ENCODE measurements at regions not wholly inside any gene's neighbourhood (a gene's known extent, or its start where the extent isn't known, plus 50 kb on each side); places are given as distances from the start of the nearest gene placed in this dataset.
"Not testable (repeated sequence)": the region's sequence is repeated elsewhere in the genome, so short reads cannot be mapped to it uniquely, and the experiment has no call there.

DNA sequence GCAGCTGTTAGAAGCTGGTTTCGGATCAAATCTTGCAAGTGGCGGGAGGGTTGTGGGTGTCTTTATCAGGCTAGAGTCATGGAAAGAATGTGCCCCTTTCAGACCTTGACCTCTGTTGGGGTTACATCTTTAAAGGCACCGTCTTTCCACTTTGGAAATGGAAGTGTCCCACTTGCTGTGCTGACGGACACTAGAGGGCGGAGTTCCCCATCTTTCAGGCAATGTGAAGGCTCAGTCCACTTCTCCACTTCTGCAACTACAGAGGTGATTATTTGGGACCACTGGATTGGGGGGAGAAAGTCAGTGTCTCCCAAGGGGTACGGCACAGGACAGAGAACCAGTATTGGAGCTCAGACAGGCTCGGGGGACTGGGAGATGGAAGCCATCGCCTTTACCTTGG is 3990.7 kb upstream of the TPTE start:
- H3K27me3 ChIP-seq (ENCODE audit: control insufficient read depth, insufficient read depth); intact Hi-C loops (cut with DNase I); DNase-seq; H3K4me3 ChIP-seq (ENCODE audit: low read length); H3K9me3 ChIP-seq (ENCODE audit: control insufficient read depth, low read length); H3K27ac ChIP-seq (ENCODE audit: low read length); H3K4me1 ChIP-seq (ENCODE audit: control insufficient read depth, insufficient read depth, low read length): not testable (repeated sequence)
- 0% methylated on average over 2 of the region's 8 CpGs for WGBS
- peak; percentile 47 to 83 for ATAC-seq

GRCh38 chr21:6533261-6533660 is 3988.1 kb upstream of the TPTE start:
- H3K27me3 ChIP-seq (ENCODE audit: control insufficient read depth, insufficient read depth); H3K4me1 ChIP-seq (ENCODE audit: control insufficient read depth, insufficient read depth, low read length); H3K4me3 ChIP-seq (ENCODE audit: low read length); intact Hi-C loops (cut with DNase I); H3K27ac ChIP-seq (ENCODE audit: low read length); ATAC-seq; H3K9me3 ChIP-seq (ENCODE audit: control insufficient read depth, low read length); DNase-seq: not testable (repeated sequence)
- 54% methylated on average over 2 of the region's 25 CpGs for WGBS

DNA sequence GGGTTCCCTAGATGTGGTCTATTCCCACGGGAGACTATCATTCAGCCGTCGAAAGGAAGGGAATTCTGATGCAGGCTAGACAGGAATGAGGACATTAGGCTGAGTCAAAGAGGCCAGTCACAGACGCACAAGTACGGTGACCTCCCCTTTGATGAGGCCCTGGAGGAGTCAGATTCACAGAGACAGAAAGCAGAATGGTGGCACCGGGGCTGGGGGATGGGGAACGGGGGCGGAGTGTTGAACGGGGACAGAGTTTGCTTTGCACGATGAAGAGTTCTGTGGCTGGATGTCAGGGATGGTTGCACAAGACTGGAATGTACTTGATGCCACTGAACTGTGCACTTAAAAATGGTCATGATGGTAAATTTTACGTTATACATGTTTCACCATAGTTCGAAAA is 3983.1 kb upstream of the TPTE start:
- ATAC-seq; H3K4me3 ChIP-seq (ENCODE audit: low read length); H3K27me3 ChIP-seq (ENCODE audit: control insufficient read depth, insufficient read depth); H3K27ac ChIP-seq (ENCODE audit: low read length); H3K9me3 ChIP-seq (ENCODE audit: control insufficient read depth, low read length); H3K4me1 ChIP-seq (ENCODE audit: control insufficient read depth, insufficient read depth, low read length); intact Hi-C loops (cut with DNase I); DNase-seq: not testable (repeated sequence)
- no CpG with 5 or more reads among the region's 12 CpGs for WGBS

DNA sequence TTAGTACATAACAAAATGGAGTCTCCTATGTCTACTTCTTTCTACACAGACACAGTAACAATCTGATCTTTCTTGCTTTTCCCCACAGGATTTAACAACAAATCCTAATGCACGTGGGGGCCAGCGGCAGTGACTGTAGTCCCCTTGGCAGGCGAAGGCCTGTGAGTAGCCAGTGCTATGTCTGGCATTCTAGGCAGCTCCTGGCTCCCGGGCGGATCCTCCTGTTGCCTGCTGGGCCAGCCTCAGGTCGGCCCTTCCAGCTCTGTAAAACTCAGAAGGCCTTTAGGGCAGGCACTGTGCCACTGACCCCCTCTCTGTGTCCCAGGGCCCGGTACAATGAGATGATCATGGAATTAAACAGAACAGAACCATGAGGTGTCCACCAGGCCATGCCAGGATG is 3981.7 kb upstream of the TPTE start:
- DNase-seq; H3K4me3 ChIP-seq (ENCODE audit: low read length); H3K4me1 ChIP-seq (ENCODE audit: control insufficient read depth, insufficient read depth, low read length); H3K27ac ChIP-seq (ENCODE audit: low read length); H3K9me3 ChIP-seq (ENCODE audit: control insufficient read depth, low read length); intact Hi-C loops (cut with DNase I); H3K27me3 ChIP-seq (ENCODE audit: control insufficient read depth, insufficient read depth); ATAC-seq: not testable (repeated sequence)
- WGBS: no CpG with 5 or more reads among the region's 7 CpGs

- H3K4me3 ChIP-seq (ENCODE audit: low read length); H3K4me1 ChIP-seq (ENCODE audit: control insufficient read depth, insufficient read depth, low read length); H3K27ac ChIP-seq (ENCODE audit: low read length); intact Hi-C loops (cut with DNase I); H3K9me3 ChIP-seq (ENCODE audit: control insufficient read depth, low read length); DNase-seq; ATAC-seq; H3K27me3 ChIP-seq (ENCODE audit: control insufficient read depth, insufficient read depth): not testable (repeated sequence)
- WGBS: no CpG with 5 or more reads among the region's 11 CpGs
These were observed 3980.3 kb upstream of the TPTE start for GRCh38 chr21:6541036-6541435.

DNA sequence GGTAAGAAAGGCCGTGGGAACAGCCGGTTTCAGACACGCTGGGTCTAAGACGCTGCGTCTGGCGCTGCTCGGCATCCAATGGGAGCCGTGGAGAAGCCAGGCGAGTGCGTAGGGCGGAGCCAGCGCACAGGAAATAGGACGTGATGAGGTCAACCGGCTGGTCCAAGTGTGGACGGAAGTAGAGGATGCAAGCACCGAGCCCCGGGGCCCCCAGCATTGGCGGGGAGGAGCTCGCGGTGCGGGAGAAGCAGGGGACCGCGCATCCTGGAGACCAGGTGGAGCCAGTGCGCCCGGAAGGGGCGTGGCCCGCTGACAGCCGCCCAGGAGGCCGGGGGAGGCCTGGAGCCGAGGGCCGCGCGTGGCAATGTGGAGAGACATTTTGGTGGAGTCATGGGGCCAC is 3976.1 kb upstream of the TPTE start:
- ATAC-seq: not testable (repeated sequence)

DNA sequence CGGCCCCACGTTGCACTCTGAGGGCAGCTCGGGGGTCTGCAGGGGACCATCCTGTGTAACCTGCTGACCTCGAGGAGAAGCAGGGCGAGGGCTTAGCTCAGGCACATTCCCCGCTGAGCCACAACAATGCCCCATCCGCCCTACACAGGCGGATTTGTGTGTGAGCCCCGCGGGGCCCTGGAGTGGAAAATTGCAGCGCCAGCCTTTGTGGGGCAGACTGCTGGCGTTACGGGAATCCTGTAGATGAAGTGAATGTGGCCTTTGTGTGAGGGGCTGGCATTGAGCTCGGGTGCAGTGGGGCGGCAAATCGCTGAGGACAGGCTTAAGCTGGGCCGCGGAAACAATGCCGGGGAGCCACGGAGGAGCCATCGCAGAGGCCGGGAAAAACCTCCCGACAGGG is 3970.3 kb upstream of the TPTE start:
- H3K4me3 ChIP-seq (ENCODE audit: low read length); H3K9me3 ChIP-seq (ENCODE audit: control insufficient read depth, low read length); H3K27ac ChIP-seq (ENCODE audit: low read length); H3K4me1 ChIP-seq (ENCODE audit: control insufficient read depth, insufficient read depth, low read length); H3K27me3 ChIP-seq (ENCODE audit: control insufficient read depth, insufficient read depth); DNase-seq; ATAC-seq; intact Hi-C loops (cut with DNase I): not testable (repeated sequence)
- WGBS: no CpG with 5 or more reads among the region's 23 CpGs

More for the DNA sequence above, 3976.1 kb upstream of the TPTE start:
- H3K27ac ChIP-seq (ENCODE audit: low read length); H3K4me1 ChIP-seq (ENCODE audit: control insufficient read depth, insufficient read depth, low read length); H3K27me3 ChIP-seq (ENCODE audit: control insufficient read depth, insufficient read depth); H3K4me3 ChIP-seq (ENCODE audit: low read length); DNase-seq; H3K9me3 ChIP-seq (ENCODE audit: control insufficient read depth, low read length); intact Hi-C loops (cut with DNase I): not testable (repeated sequence)
- no CpG with 5 or more reads among the region's 33 CpGs for WGBS

DNA sequence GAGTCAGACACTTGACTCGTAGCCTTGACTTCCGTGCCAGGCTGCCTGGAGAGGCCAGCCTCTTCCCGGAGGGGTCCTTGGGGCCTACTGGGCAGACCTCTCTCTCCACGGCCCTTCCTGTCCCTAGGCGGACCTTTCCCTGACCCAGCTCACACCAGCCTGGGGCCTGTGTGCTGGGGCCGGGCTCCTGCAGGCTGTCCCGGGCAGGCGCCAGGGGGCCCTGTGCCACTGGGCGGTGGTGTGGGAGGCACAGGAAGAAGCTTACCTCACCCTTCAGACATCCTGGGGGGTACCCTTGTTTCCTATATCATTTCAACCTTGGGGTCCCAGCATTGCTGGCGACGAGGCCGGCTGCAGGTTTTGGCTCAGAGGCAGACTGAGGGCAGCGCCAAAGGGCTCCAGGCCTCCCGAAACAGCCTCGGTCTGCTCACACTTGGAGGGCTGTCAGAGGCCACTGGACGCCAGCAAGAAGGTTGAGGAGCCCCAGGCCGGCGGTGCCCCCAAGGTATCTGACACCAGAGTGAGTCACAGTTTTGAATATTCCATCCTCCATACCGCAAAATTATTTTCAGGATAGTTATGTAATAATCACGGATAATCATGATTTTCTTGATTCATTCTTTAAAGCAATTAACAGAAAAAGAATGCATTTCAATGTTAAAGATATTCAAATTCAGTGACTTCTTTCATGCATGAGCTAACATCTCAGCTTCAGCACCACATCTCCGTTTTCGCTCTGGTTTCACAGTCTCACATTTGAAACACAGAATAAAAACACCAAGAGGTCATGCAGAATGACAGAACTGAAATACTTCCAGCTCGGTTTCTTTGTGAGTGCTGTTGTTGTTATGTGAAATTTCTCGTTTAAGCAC is 3967.6 kb upstream of the TPTE start:
- H3K27ac ChIP-seq (ENCODE audit: low read length); DNase-seq; H3K9me3 ChIP-seq (ENCODE audit: control insufficient read depth, low read length); H3K4me3 ChIP-seq (ENCODE audit: low read length); H3K4me1 ChIP-seq (ENCODE audit: control insufficient read depth, insufficient read depth, low read length); ATAC-seq; intact Hi-C loops (cut with DNase I); H3K27me3 ChIP-seq (ENCODE audit: control insufficient read depth, insufficient read depth): not testable (repeated sequence)
- no CpG with 5 or more reads among the region's 24 CpGs for WGBS

- ATAC-seq: peak; percentile 57 to 80
These were observed 3967.0 kb upstream of the TPTE start for GRCh38 chr21:6554377-6554864.

GRCh38 chr21:6556516-6556915 is 3964.9 kb upstream of the TPTE start:
- intact Hi-C loops (cut with DNase I); H3K27ac ChIP-seq (ENCODE audit: low read length); H3K4me1 ChIP-seq (ENCODE audit: control insufficient read depth, insufficient read depth, low read length); DNase-seq; H3K9me3 ChIP-seq (ENCODE audit: control insufficient read depth, low read length); H3K27me3 ChIP-seq (ENCODE audit: control insufficient read depth, insufficient read depth); H3K4me3 ChIP-seq (ENCODE audit: low read length); ATAC-seq: not testable (repeated sequence)
- no CpG with 5 or more reads among the region's 3 CpGs for WGBS

More at GRCh38 chr21:6554377-6554864, 3967.0 kb upstream of the TPTE start:
- WGBS: no CpG with 5 or more reads among the region's 9 CpGs
- H3K27me3 ChIP-seq (ENCODE audit: control insufficient read depth, insufficient read depth); H3K4me3 ChIP-seq (ENCODE audit: low read length); DNase-seq; intact Hi-C loops (cut with DNase I); H3K9me3 ChIP-seq (ENCODE audit: control insufficient read depth, low read length); H3K27ac ChIP-seq (ENCODE audit: low read length); H3K4me1 ChIP-seq (ENCODE audit: control insufficient read depth, insufficient read depth, low read length): not testable (repeated sequence)

DNA sequence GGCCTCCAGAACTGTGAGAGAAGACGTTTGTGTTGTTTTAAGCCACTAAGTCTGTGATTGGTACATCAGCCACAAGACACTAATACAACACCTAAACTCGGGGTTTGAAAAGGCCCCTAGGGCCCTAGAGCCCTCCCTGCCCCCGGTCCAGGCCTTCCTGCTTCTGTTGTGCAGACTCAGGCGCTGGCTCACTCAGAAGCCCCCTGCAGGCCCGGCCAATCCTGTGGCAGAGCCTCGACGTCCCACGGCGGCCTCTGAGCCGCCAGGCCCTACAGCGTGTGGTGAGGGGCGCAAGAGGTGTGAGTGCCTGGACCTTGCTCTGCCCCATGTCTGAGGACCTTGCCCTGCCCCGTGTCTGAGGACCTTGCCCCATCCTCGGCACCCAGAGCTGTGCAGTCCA is 3964.0 kb upstream of the TPTE start:
- H3K9me3 ChIP-seq (ENCODE audit: control insufficient read depth, low read length); H3K27me3 ChIP-seq (ENCODE audit: control insufficient read depth, insufficient read depth); H3K4me3 ChIP-seq (ENCODE audit: low read length); ATAC-seq; H3K4me1 ChIP-seq (ENCODE audit: control insufficient read depth, insufficient read depth, low read length); intact Hi-C loops (cut with DNase I); H3K27ac ChIP-seq (ENCODE audit: low read length): not testable (repeated sequence)
- 80% methylated on average over 1 of the region's 14 CpGs for WGBS
- DNase-seq: peak in 1 of 3 donors; percentile 10

Data from right cardiac atrium (tissue), 5 donors.